ENCODE measurements at regions not wholly inside any gene's neighbourhood (a gene's known extent, or its start where the extent isn't known, plus 50 kb on each side); places are given as distances from the start of the nearest gene placed in this dataset.

DNA sequence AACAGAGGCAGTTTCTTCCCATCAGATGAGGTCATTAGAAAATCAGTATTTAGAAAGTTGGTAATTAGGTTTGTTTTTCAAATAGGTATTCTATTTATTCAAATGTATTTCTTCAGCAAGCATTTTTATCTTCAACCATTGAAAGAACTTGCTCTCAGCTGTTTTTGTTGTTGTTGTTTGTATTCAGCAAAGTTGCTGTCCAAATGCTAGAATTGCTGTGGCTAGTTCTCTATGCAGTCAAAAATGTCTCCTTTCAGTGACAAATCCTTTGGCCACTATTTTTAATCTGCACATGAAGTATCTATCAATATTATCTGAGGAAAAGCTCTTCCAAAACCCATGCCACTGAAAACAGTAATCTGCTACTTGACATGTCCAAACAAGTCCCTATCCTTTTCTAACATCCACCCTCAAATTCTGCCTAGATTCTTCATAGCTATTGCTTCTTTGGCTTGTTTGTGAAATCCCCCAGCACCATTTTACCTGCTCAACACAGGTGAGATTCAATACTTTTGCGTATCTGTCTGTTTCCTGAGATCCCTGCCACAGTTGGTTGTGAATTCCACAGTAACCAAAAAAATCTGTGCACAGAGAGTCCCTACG, 1005.4 kb downstream of the GRIK2 start:
- TF ChIP-seq CTCF (IDR thresholded peaks at IDR 0.05; ENCODE audit: low read length) (no peak), EZH2 (IDR thresholded peaks at IDR 0.05; ENCODE audit: borderline replicate concordance, low read length) (no peak)

All from OCI-LY1 (cell line).